22Rv1 (cell line): ENCODE measurements at regions not wholly inside any gene's neighbourhood (a gene's known extent, or its start where the extent isn't known, plus 50 kb on each side); places are given as distances from the start of the nearest gene placed in this dataset.

Source experiments
- CTCF ChIP-seq: fragments of 450-650 bp; IDR thresholded peaks from 2 replicates; pipeline ENCODE4 v1.5.1; 2017; ENCODE audit warnings: mild to moderate bottlenecking
- ZFX ChIP-seq: fragments of 450-650 bp; IDR thresholded peaks from 2 replicates; pipeline ENCODE4 v1.6.1; 2017; ENCODE audit warnings: antibody characterized with exemption, borderline replicate concordance

- TF ChIP-seq CTCF (no peak), ZFX (no peak)
Measured at GRCh38 chr12:75634244-75635222, 123.1 kb upstream of the KRR1 start.
